Loucy (cell line): ENCODE measurements at regions not wholly inside any gene's neighbourhood (a gene's known extent, or its start where the extent isn't known, plus 50 kb on each side); places are given as distances from the start of the nearest gene placed in this dataset.
"Not testable (repeated sequence)": the region's sequence is repeated elsewhere in the genome, so short reads cannot be mapped to it uniquely, and the experiment has no call there.

Experiments
- H2AFZ ChIP-seq: fragments of 200-600 bp; sonication (generic); 2 replicates; pipeline ENCODE4 v1.6.0; 2016; ENCODE audit warnings: antibody characterized with exemption, mild to moderate bottlenecking, low read length, moderate library complexity
- H3F3A ChIP-seq: fragments of 200-600 bp; 2 replicates; pipeline ENCODE4 v1.6.0; 2016; ENCODE audit warnings: antibody characterized with exemption, low read depth, mild to moderate bottlenecking
- H3K27me3 ChIP-seq: fragments of 200-600 bp; sonication (generic); 2 replicates; pipeline ENCODE4 v1.6.1; 2014; ENCODE audit warnings: low read length, mild to moderate bottlenecking; ENCODE audit not compliant: insufficient read depth, poor library complexity, severe bottlenecking
- H3K36me3 ChIP-seq: fragments of 200-600 bp; sonication (generic); 2 replicates; pipeline ENCODE4 v1.6.1; 2016; ENCODE audit warnings: low read length; ENCODE audit not compliant: insufficient read depth
- H3K4me1 ChIP-seq: fragments of 200-600 bp; sonication (generic); 2 replicates; pipeline ENCODE4 v1.5.1; 2014; ENCODE audit warnings: low read length, mild to moderate bottlenecking; ENCODE audit not compliant: insufficient read depth, poor library complexity, severe bottlenecking
- H3K4me2 ChIP-seq: fragments of 200-600 bp; sonication (generic); 2 replicates; pipeline ENCODE4 v1.6.0; 2014; ENCODE audit warnings: antibody characterized with exemption, low read length, low read depth, mild to moderate bottlenecking; ENCODE audit not compliant: poor library complexity, severe bottlenecking
- H3K4me3 ChIP-seq: fragments of 200-600 bp; sonication (generic); 2 replicates; pipeline ENCODE4 v1.5.1; 2014; ENCODE audit warnings: low read length, mild to moderate bottlenecking, mixed read lengths; ENCODE audit not compliant: poor library complexity, severe bottlenecking
- H3K79me2 ChIP-seq: fragments of 200-600 bp; sonication (generic); 2 replicates; pipeline ENCODE4 v1.6.1; 2014; ENCODE audit warnings: low read length; ENCODE audit not compliant: insufficient read depth
- H3K9ac ChIP-seq: fragments of 200-600 bp; sonication (generic); 2 replicates; pipeline ENCODE4 v1.6.0; 2014; ENCODE audit warnings: mild to moderate bottlenecking, low read depth, low read length, moderate library complexity; ENCODE audit not compliant: poor library complexity, severe bottlenecking
- H3K9me2 ChIP-seq: fragments of 200-600 bp; sonication (generic); replicated peaks from 2 replicates; pipeline ENCODE4 v1.6.1; 2016; ENCODE audit warnings: low read depth, low read length, mixed read lengths
- H3K9me3 ChIP-seq: fragments of 200-600 bp; sonication (generic); 2 replicates; pipeline ENCODE4 v1.6.1; 2014; ENCODE audit warnings: mild to moderate bottlenecking, antibody characterized with exemption, low read length, low read depth; ENCODE audit not compliant: insufficient read depth
- H4K20me1 ChIP-seq: fragments of 200-600 bp; sonication (generic); 2 replicates; pipeline ENCODE4 v1.6.0; 2014; ENCODE audit warnings: antibody characterized with exemption, low read length, mild to moderate bottlenecking; ENCODE audit not compliant: insufficient read depth, poor library complexity, severe bottlenecking

GRCh38 chr11:71656513-71656912, 73.8 kb upstream of the KRTAP5-11 start:
- H3K9ac ChIP-seq, H3K4me3 ChIP-seq, H3K27me3 ChIP-seq, H3K4me1 ChIP-seq, H3K4me2 ChIP-seq, H3K36me3 ChIP-seq, H3F3A ChIP-seq, H3K9me2 ChIP-seq, H3K79me2 ChIP-seq, H3K9me3 ChIP-seq, H2AFZ ChIP-seq, H4K20me1 ChIP-seq: not testable (repeated sequence)

- not testable (repeated sequence) for H2AFZ ChIP-seq, H3K9ac ChIP-seq, H3K4me2 ChIP-seq, H3K9me2 ChIP-seq, H4K20me1 ChIP-seq, H3K27me3 ChIP-seq, H3K36me3 ChIP-seq, H3K4me1 ChIP-seq, H3K79me2 ChIP-seq, H3F3A ChIP-seq, H3K9me3 ChIP-seq, H3K4me3 ChIP-seq
Measured at GRCh38 chr11:71664941-71665340, 82.3 kb upstream of the KRTAP5-11 start.

GRCh38 chr11:71698110-71698509, 115.4 kb upstream of the KRTAP5-11 start:
- not testable (repeated sequence) for H3K9ac ChIP-seq, H3K4me1 ChIP-seq, H2AFZ ChIP-seq, H3K9me2 ChIP-seq, H4K20me1 ChIP-seq, H3F3A ChIP-seq, H3K4me2 ChIP-seq, H3K27me3 ChIP-seq, H3K9me3 ChIP-seq, H3K79me2 ChIP-seq, H3K36me3 ChIP-seq, H3K4me3 ChIP-seq

- H3K9ac ChIP-seq, H2AFZ ChIP-seq, H3K4me1 ChIP-seq, H3F3A ChIP-seq, H3K9me3 ChIP-seq, H3K4me3 ChIP-seq, H3K4me2 ChIP-seq, H4K20me1 ChIP-seq, H3K79me2 ChIP-seq, H3K9me2 ChIP-seq, H3K27me3 ChIP-seq, H3K36me3 ChIP-seq: not testable (repeated sequence)
Measured at GRCh38 chr11:71698961-71699360, 116.3 kb upstream of the KRTAP5-11 start.

- H3K4me1 ChIP-seq, result not testable (repeated sequence)
Measured at GRCh38 chr11:71701435-71702291, 119.0 kb upstream of the KRTAP5-11 start.

GRCh38 chr11:71705086-71705737, 122.5 kb upstream of the KRTAP5-11 start:
- H3K4me2 ChIP-seq, H3K79me2 ChIP-seq, H3K4me1 ChIP-seq, H2AFZ ChIP-seq, H3F3A ChIP-seq, H3K9me3 ChIP-seq, H3K4me3 ChIP-seq, H3K9me2 ChIP-seq, H3K27me3 ChIP-seq, H3K36me3 ChIP-seq, H3K9ac ChIP-seq, H4K20me1 ChIP-seq: not testable (repeated sequence)

More at GRCh38 chr11:71701435-71702291, 119.0 kb upstream of the KRTAP5-11 start:
- not testable (repeated sequence) for H2AFZ ChIP-seq, H3K9me2 ChIP-seq, H3K9me3 ChIP-seq, H3F3A ChIP-seq, H4K20me1 ChIP-seq, H3K4me2 ChIP-seq, H3K9ac ChIP-seq, H3K79me2 ChIP-seq, H3K4me3 ChIP-seq, H3K27me3 ChIP-seq, H3K36me3 ChIP-seq

- not testable (repeated sequence) for H3K9me3 ChIP-seq, H3K4me1 ChIP-seq, H3K27me3 ChIP-seq, H3K9ac ChIP-seq, H3K4me2 ChIP-seq, H3K36me3 ChIP-seq, H3F3A ChIP-seq, H3K4me3 ChIP-seq, H4K20me1 ChIP-seq, H2AFZ ChIP-seq, H3K79me2 ChIP-seq, H3K9me2 ChIP-seq
Measured at GRCh38 chr11:71705738-71706432, 123.2 kb upstream of the KRTAP5-11 start.
